ENCODE measurements at regions not wholly inside any gene's neighbourhood (a gene's known extent, or its start where the extent isn't known, plus 50 kb on each side); places are given as distances from the start of the nearest gene placed in this dataset.

DNA sequence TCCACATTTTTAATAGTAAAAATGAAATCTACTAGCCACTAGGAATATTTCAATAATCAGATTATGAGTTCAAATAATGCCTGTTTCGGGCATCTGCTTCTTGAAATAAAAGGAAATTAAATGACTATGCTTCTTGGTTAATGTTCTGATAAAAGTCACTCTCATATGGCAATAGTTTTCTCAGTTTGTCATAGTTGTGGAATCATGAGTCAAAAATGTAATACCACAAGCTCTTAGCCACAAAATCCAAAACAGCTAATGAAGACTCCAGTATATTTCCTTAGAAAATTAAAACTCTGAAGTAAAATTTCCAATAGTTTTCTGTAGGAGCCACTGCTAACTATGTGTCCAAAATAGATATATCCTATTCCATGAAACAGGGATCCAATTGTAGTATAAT is 676.3 kb upstream of the CDH8 start:
- FAIRE-seq (no peak), DNase-seq (ENCODE audit: low read depth) (no peak)
- Histone ChIP-seq H3K4me3 (ENCODE audit: low read depth, low read length) (no peak overlapping the region), H3K27me3 (ENCODE audit: control insufficient read depth, insufficient read depth, low read length) (no peaks in the 10 kb centered on the region), H3K36me3 (ENCODE audit: control insufficient read depth, insufficient read depth, low read length) (no peaks in the 10 kb centered on the region)
- TF ChIP-seq, protein P1, sequence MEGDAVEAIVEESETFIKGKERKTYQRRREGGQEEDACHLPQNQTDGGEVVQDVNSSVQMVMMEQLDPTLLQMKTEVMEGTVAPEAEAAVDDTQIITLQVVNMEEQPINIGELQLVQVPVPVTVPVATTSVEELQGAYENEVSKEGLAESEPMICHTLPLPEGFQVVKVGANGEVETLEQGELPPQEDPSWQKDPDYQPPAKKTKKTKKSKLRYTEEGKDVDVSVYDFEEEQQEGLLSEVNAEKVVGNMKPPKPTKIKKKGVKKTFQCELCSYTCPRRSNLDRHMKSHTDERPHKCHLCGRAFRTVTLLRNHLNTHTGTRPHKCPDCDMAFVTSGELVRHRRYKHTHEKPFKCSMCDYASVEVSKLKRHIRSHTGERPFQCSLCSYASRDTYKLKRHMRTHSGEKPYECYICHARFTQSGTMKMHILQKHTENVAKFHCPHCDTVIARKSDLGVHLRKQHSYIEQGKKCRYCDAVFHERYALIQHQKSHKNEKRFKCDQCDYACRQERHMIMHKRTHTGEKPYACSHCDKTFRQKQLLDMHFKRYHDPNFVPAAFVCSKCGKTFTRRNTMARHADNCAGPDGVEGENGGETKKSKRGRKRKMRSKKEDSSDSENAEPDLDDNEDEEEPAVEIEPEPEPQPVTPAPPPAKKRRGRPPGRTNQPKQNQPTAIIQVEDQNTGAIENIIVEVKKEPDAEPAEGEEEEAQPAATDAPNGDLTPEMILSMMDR (IDR thresholded peaks at IDR 0.05; ENCODE audit: insufficient read depth, low read length, severe bottlenecking): no peak

DNA sequence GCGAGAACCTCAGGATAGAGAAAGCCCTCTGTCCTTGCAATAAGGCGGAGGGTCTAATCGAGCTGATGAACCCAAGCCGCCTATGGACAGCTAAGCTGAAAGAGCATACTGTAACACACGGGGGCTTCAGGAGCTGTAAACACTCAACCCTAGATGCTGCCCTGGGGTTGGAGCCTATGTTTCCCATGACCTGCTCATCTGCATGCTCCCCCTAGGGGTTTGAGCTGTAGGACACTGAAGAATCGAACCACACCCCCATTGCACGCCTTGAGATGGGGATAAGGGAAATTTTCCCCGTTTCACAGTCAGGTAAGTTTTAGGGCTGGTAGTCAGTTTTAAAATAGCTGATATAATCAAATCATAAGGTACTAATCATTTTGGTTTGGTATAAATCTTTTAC is 675.6 kb upstream of the CDH8 start:
- no peak for DNase-seq (ENCODE audit: low read depth)
- peak; percentile 85 for FAIRE-seq
- H3K4me3 ChIP-seq (ENCODE audit: low read depth, low read length): no peak overlapping the region
- TF ChIP-seq, protein P1 (IDR thresholded peaks at IDR 0.05; ENCODE audit: insufficient read depth, low read length, severe bottlenecking): no peak
- no peaks in the 10 kb centered on the region for H3K27me3 ChIP-seq (ENCODE audit: control insufficient read depth, insufficient read depth, low read length)
- H3K36me3 ChIP-seq (ENCODE audit: control insufficient read depth, insufficient read depth, low read length): no peaks in the 10 kb centered on the region

DNA sequence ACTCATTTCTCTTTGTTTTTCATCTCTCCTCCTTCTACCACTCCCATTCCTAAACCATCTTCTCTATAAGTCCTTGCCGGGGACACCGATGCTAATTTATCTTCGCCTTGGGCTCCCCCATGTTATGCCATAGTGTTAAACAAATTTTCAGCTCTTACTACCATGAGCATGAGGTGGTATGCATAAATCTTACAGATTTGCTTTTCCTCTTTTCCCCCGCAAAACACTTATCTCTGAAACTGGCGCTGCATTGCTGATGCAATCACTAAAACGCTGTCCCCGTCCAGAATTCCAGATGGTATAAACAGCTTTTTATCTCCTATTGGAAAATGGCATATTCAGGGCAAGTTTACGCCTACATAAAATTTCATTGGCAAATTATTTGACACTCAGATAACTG is 673.6 kb upstream of the CDH8 start:
- TF ChIP-seq, protein P1 (IDR thresholded peaks at IDR 0.05; ENCODE audit: insufficient read depth, low read length, severe bottlenecking): no peak
- DNase-seq (ENCODE audit: low read depth) (no peak), FAIRE-seq (no peak)
- no peaks in the 10 kb centered on the region for H3K36me3 ChIP-seq (ENCODE audit: control insufficient read depth, insufficient read depth, low read length)
- H3K4me3 ChIP-seq (ENCODE audit: low read depth, low read length): no peak overlapping the region
- H3K27me3 ChIP-seq (ENCODE audit: control insufficient read depth, insufficient read depth, low read length): no peaks in the 10 kb centered on the region

DNA sequence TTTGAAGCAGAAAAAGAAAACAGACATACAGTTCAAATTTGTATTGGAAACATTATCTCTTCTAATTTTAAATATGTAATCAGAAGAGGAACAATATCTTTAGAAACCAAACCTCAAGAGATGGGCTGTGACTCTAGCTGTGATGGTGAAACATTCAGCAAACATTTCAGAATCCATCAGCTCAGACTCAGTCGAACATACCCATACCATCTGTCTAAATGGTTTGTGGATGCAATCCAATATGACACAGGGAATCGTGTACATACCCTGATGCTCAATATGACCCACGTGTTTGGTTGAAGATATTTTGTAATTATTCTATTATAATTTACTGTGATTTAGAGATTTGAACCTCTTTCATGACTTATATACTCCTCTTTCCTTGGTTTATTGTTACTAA is 665.2 kb upstream of the CDH8 start:
- H3K36me3 ChIP-seq (ENCODE audit: control insufficient read depth, insufficient read depth, low read length): no peaks in the 10 kb centered on the region
- H3K27me3 ChIP-seq (ENCODE audit: control insufficient read depth, insufficient read depth, low read length): no peaks in the 10 kb centered on the region
- TF ChIP-seq, protein P1 (IDR thresholded peaks at IDR 0.05; ENCODE audit: insufficient read depth, low read length, severe bottlenecking): no peak
- no peak for DNase-seq (ENCODE audit: low read depth)
- H3K4me3 ChIP-seq (ENCODE audit: low read depth, low read length): no peak overlapping the region
- FAIRE-seq: no peak

DNA sequence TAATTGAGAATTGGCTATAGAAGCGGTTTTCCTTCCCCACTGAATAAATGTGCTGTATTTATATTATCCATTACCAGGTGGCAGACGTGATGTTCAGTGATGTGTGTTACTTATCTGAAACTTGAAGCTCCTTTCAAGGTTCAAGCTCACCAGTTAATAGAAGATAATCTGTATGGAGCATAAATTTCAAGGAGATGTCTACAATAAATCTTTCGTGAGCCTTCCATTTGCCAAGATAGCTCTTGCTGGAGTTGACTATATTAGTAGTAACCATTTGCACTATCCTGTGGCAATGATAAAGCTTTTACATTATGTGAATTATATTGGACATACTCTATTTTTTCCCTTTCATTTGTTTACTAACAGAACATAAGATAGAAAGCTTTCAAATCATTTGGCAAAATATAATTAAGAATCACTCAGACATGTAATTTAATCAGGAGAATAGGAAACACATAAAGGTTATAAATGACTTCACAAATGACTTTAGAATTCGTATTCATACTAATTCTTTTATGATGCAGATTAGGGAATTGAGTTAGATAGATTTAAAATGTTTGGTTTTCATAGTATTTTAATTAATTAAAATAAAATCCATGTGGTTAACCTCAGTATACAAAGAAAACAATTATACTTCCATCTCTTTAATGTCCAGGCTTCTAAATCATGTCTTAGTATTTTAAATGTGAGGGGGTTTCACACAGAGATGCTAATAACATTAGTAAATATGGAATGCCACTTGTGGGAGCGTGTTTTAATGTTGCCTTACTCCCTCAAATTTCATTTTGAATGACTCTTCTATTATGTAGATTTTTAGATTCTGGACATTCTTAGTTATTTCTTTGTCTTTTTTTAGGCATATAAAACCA is 664.4 kb upstream of the CDH8 start:
- H3K4me3 ChIP-seq (ENCODE audit: low read depth, low read length): no peak overlapping the region
- TF ChIP-seq, protein P1 (IDR thresholded peaks at IDR 0.05; ENCODE audit: insufficient read depth, low read length, severe bottlenecking): no peak

DNA sequence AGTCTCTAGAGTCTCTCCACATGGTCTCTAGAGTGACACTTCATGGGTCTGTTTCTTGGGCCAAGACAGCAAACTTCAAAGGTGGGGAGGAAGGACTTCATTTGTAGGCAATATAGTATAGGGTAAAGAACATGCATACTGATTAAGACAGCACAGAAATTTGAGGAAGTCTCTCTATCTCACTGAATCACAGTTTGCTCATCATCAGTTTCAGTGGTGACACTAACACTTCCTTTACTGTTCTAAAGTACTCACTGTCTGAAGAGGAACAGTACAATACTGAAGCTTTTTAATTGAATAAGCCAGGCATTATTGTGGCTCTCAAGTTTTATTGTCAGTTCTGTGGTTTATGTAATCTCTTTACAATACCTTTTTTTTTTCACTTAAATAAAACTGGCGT is 656.4 kb upstream of the CDH8 start:
- DNase-seq (ENCODE audit: low read depth) (no peak), FAIRE-seq (no peak)
- TF ChIP-seq, protein P1 (IDR thresholded peaks at IDR 0.05; ENCODE audit: insufficient read depth, low read length, severe bottlenecking): no peak
- no peaks in the 10 kb centered on the region for H3K36me3 ChIP-seq (ENCODE audit: control insufficient read depth, insufficient read depth, low read length)
- H3K27me3 ChIP-seq (ENCODE audit: control insufficient read depth, insufficient read depth, low read length): no peaks in the 10 kb centered on the region
- H3K4me3 ChIP-seq (ENCODE audit: low read depth, low read length): no peak overlapping the region

More for the DNA sequence above, 664.4 kb upstream of the CDH8 start:
- Histone ChIP-seq H3K36me3 (ENCODE audit: control insufficient read depth, insufficient read depth, low read length) (no peaks in the 10 kb centered on the region), H3K27me3 (ENCODE audit: control insufficient read depth, insufficient read depth, low read length) (no peaks in the 10 kb centered on the region)
- no peak for FAIRE-seq
- no peak for DNase-seq (ENCODE audit: low read depth)

Data from bronchial epithelial cell (primary cell).